Activated CD4-positive, CD25-positive, alpha-beta regulatory T cell treated with anti-CD3 and anti-CD28 coated beads, Interleukin-2, amount 50 U/mL, for 72 hours (primary cell): ENCODE measurements at regions not wholly inside any gene's neighbourhood (a gene's known extent, or its start where the extent isn't known, plus 50 kb on each side); places are given as distances from the start of the nearest gene placed in this dataset.

ENCODE experiments used
- DNase-seq: peaks from one replicate; pipeline ENCODE4 v3.0.0; 2021

DNA sequence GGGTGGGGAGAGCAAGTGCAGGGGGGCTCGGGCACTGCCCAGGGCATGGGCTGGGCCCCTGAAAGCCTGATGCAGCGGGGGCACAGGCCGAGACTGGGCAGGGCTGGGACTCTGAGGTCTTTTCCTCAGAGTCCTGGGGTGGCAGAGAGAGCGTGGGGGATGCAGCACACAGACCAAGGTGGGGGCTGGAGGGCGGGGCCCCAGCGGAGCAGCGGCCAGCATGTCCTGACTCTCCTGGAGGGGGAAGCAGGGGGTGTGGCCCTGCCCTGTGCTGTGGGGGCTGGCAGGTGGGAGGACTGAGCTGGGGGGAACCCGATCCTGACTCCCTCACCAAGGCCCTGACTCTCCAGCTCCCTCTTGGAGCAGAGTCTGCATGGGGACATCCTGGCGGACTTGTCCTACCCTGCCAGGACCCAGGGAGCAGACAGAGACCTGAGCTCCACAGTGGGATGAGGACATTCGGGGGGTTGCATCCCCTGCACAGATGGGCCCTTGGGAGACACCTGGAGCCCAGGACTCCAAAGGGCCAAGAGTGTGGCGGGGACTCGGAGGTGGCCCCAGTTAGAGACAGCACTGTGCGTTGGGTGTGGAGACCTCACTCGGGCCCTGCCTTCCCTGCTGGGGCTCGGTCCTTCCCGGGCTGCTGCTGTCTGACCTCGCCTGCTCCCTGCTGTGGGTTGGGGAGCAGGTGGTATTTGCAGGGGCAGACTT lies 326.1 kb downstream of the TMEM121 start:
- no peak for DNase-seq

DNA sequence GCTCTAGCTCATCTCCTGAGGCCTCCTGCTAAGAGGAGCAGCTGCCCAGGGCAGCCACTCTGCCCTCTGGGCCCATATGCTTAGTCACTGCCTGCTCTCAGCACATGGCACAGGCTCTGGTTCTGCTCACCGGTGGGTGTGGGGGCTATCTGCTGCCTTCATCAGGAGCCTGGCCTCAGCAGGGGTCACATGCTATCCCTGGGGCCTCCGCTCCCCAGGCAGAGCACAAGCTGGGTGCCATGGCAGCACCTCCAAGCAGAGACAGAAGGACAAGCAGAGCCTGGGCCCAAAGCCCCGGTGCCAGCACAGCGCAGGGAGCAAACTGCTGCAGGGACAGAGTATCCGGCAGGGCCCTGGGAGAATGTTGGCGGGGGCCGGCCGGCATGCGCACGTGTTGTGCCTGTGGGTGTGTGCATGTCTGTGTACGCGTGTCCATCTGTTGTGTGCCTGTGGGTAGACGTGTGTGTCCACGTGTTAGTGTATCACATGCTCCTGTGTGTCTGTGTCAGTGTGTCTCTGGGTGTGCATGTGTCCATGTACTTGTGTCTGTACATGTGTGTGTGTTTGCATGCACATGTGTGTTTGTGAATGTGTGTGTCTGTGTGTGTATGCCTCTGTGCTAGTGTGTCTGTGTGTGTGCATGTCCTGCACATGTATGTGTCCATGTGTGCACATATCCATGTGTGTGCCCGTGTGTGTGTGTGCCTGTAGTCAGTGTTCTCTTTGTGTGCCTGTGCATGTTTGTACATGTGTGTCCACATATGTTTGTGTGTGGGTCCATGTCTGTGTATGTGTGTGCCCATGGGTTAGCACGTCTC lies 326.9 kb downstream of the TMEM121 start:
- DNase-seq: no peak

DNA sequence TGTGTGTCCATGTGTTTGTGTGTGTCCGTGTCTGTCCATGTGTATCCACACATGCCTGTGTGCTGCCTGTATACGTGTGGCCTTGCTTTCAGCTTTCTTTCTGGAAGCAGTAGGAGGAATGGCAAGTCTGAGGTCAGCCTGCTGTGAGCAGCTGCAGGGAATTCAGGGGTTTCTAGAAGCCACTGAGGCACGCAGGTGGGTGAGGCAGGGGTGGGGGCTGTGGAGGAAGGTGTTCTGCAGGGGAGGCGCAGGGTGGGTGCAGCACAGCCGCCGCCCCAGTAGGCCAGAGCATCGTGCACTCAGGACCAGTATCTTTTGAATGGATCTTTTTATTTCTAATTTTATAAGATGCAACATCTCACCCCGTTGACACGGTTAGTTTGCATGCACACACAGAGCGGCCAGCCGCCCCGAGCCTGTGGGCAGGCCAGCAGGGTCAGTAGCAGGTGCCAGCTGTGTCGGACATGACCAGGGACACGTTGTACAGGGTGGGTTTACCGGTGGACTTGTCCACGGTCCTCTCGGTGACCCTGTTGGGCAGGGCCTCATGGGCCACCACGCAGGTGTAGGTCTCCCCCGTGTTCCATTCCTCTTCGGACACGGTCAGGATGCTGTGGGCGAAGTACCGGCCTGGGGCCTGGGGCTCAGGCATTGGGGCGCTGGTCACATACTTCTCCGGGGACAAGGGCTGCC lies 327.7 kb downstream of the TMEM121 start:
- no peak for DNase-seq

DNA sequence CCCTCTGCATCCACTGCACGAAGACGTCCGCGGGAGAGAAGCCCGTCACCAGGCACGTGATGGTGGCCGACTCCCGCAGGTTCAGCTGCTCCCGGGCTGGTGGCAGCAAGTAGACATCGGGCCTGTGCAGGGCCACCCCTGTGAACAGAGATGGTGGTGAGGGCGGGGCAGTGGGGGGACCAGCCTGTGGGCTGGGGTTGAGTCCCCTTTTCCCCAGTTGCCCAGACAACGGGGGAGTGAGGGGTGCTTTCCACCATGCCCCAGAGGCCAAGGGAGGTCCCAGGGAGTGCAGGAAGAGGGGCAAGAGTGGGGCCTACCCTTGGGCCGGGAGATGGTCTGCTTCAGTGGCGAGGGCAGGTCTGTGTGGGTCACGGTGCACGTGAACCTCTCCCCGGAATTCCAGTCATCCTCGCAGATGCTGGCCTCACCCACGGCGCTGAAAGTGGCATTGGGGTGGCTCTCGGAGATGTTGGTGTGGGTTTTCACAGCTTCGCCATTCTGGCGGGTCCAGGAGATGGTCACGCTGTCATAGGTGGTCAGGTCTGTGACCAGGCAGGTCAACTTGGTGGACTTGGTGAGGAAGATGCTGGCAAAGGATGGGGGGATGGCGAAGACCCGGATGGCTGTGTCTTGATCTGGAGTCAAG lies 328.3 kb downstream of the TMEM121 start:
- no peak for DNase-seq

DNA sequence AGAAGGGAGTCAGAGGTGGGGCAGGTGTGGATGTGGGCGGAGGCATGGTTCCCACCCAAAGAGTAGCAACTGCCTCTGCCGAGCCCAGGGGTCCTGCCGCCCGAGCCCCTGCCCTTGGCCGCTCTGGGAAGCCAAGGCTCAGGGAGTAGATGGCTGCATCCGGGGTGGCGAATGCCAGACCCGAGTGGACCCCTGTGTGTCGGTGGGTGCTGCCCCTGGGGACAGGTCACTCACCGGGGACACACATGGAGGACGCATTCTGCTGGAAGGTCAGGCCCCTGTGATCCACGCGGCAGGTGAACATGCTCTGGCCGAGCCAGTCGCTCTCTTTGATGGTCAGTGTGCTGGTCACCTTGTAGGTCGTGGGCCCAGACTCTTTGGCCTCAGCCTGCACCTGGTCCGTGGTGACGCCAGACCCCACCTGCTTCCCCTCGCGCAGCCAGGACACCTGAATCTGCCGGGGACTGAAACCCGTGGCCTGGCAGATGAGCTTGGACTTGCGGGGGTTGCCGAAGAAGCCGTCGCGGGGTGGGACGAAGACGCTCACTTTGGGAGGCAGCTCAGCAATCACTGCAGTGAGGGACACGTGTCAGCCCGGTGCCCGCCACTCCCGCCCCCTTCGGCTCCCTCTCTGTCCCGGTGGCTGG lies 329.0 kb downstream of the TMEM121 start:
- DNase-seq: no peak

DNA sequence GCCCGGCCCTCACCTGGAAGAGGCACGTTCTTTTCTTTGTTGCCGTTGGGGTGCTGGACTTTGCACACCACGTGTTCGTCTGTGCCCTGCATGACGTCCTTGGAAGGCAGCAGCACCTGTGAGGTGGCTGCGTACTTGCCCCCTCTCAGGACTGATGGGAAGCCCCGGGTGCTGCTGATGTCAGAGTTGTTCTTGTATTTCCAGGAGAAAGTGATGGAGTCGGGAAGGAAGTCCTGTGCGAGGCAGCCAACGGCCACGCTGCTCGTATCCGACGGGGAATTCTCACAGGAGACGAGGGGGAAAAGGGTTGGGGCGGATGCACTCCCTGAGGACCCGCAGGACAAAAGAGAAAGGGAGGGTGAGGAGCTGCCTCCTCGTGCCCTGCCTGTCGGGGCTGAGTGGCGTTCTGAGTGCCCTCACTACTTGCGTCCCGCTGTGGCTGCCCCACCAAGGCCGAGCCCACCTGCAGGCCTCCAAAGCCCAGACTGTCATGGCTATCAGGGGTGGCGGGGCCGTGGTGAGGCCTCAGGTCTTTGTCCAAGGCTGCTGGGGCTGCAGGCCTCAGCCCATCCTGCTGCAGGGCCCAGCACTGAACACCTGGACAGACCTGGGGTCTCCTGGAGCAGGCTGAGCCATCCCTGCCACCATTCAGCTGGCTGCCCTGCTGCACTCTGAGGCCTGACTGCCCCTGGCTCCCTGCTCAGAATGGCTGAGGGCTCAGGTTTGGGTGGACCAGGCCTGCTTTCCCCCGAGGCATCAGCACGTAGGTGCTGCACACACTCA lies 329.7 kb downstream of the TMEM121 start:
- DNase-seq: no peak

DNA sequence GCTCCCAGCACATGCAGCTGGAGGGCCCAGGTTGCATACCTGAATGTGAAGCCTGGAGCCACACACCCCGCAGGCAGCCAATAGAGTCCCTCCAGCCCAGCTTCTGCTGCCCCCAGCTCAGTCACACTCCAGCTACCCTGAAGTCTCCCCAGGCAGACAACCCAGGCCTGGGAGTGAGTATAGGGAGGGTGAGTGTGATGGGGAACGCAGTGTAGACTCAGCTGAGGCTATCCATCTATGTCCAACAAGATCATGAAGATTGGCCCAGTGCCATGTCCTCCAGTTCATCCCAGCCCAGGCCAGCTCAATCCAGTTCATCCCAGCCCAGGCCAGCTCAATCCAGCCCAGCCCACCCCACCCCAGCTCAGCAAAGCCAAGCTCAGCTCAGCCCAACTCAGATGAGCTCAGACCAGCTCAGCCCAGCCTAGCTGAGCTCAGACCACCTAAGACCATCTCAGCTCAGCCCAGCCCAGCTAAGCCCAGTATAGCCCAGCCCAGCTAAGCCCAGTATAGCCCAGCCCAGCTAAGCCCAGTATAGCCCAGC lies 330.4 kb downstream of the TMEM121 start:
- no peak for DNase-seq

DNA sequence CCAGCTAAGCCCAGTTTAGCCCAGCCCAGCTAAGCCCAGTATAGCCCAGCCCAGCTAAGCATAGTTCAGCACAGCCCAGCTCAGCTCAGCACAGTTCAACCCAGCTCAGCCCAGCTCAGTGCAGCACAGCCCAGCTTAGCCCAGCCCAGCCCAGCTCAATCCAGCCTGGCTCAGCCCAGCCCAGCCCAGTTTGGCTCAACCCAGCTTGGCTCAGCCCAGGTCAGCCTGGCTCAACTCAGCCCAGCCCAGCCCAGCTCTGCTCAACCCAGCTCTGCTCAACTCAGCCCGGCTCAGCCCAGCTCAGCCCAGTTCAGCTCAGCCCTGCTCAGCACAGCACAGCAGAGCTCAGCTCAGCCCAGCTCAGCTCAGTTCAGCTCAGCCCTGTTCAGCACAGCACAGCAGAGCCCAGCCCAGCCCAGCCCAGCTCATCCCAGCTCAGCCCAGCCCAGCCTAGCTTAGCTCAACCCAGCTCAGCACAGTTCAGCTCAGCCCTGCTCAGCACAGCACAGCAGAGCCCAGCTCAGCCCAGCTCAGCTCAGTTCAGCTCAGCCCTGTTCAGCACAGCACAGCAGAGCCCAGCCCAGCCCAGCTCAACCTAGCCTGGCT lies 330.9 kb downstream of the TMEM121 start:
- peak; percentile 32 for DNase-seq

DNA sequence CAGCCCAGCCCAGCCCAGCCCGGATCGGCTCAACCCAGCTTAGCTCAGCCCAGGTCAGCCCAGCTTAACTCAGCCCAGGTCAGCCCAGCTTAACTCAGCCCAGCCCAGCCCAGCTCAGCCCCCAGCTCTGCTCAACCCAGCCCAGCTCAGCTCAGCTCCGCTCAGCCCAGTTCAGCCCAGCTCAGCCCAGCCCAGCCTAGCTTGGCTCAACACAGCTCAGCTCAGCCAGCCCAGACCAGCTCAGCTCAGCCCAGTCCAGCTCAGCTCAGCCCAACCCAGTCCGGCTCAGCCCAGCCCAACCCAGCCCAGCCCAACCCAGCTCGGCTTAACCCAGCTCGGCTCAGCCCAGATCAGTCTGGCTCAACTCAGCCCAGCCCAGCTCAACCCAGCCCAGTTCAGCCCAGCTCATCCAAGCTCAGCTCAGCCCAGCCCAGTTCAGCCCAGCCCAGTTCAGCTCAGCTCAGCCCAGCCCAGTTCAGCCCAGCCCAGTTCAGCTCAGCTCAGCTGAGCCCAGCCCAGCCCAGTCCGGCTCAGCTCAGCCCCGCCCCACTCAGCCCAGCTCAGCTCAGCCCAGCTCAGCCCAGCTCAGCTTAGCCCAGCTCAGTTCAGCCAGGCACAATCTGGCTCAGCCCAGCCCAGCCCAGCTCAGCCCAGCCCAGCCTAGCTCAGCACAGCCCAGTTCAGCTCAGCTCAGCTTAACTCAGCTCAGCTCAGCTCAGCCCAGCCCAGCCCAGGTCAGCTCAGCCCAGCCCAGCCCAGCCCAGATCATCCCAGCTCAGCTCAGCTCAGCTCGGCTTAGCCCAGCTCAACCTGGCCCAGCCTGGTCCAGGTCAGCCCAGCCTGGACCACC lies 331.7 kb downstream of the TMEM121 start:
- peak; percentile 45 for DNase-seq

DNA sequence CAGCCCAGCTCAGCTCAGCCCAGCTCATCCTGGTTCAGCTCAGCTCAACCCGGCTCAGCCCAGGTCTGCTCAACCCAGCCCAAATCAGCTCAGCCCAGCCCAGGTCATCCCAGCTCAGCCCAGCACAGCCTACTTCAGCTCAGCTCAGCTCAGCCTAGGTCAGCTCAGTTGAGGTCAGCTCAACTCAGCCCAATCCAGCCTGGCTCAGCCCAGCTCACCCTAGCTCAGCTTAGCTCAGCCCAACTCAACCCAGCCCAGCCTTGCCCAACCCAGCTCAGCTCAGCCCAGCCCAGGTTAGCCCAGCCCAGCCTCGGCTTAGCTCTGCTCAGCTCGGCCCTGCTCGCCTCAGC lies 332.3 kb downstream of the TMEM121 start:
- peak; percentile 31 for DNase-seq

DNA sequence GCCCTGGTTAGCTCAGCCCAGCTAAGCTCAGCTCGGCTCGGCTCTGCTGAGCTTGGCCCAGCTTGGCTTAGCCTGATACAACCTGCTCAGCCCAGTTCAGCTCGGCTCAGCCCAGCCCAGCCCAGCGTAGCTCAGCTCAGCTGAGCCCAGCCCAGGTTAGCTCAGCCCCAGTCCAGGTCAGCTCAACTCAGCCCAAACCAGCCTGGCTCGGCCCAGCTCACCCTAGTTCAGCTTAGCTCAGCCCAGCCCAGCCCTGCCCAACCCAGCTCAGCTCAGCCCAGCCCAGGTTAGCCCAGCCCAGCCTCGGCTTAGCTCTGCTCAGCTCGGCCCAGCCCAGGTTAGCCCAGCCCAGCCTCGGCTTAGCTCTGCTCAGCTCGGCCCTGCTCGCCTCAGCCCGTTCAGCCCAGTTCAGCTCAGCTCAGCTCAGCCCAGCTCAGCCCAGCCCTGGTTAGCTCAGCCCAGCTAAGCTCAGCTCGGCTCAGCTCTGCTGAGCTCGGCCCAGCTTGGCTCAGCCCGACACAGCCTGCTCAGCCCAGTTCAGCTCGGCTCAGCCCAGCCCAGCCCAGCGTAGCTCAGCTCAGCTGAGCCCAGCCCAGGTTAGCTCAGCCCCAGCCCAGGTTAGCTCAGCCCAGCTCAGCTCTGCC lies 332.8 kb downstream of the TMEM121 start:
- peak; percentile 31 for DNase-seq

DNA sequence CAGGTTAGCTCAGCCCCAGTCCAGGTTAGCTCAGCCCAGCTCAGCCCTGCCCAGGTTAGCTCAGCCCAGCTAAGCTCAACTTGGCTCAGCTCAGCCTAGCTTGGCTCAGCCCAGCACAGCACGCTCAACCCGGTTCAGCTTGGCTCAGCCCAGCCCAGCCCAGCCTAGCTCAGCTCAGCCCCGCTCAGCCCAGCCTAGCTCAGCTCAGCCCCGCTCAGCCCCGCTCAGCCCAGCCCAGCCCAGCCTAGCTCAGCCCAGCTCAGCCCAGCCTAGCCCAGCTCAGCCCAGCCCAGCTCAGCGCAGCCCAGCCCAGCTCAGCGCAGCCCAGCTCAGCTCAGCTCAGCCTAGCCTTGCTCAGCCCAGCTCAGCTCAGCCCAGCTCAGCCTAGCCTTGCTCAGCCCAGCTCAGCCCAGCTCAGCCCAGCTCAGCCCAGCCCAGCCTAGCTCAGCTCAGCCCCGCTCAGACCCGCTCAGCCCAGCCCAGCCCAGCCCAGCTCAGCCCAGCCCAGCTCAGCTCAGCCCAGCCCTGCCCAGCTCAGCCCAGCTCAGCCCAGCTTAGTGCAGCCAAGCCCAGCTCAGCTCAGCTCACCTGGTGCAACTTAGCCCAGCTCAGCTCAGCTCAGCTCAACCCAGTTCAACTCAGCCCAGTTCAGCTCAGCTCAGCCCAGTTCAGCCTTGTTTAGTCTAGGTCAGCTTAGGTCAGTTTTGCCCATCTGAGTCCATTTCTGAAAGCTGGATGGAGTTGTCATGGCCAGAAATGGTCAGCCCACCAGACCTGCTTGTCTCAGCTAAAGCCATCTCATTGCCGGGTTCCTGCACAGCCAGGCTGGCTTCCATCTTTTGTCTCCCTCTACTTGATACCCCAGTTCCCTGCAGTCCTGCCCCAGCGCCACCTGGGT lies 333.6 kb downstream of the TMEM121 start:
- peak; percentile 46 for DNase-seq

DNA sequence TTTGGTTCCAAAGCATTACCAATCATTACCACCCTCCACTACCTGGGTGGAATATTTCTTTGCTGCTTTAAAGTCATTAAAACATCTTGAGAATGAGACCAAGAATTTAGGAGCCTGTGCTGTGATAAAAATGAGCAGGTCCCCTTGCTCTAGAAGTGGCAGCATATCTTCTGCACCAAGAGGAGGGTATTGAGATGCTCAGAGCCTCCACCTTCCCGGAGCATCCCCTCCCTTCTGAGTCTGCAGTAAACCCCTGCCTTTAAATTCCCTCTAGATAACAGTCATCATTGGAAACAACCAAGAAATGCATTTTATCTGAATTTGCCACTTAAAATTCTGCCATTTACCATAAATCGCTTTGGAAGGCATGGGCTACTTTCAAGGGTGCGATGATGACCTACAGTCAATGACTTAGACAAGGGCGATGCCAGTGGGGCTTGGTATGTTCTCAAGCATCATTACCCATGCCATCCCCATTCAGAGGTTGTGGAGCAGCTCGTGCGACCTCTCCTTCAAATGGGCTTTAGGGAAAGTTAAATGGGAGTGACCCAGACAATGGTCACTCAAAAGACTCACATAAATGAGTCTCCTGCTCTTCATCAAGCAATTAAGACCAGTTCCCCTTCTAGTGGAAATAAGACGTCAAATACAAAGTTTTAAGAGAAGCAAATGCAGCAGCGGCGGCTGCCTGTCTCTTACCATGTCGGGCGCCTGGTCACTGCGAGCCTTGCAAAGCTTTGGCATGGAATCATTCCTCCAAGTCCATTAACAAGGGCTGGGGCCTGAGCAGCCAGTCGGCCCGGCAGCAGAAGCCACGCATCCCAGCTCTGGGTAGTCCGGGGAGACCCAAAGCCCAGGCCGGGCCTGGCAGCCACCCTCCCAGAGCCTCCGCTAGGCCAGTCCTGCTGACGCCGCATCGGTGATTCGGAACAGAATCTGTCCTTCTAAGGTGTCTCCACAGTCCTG lies 334.5 kb downstream of the TMEM121 start:
- DNase-seq: peak; percentile 32

DNA sequence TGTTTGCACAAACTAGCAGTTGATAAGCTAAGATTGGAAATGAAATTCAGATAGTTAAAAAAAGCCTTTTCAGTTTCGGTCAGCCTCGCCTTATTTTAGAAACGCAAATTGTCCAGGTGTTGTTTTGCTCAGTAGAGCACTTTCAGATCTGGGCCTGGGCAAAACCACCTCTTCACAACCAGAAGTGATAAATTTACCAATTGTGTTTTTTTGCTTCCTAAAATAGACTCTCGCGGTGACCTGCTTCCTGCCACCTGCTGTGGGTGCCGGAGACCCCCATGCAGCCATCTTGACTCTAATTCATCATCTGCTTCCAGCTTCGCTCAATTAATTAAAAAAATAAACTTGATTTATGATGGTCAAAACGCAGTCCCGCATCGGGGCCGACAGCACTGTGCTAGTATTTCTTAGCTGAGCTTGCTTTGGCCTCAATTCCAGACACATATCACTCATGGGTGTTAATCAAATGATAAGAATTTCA lies 335.6 kb downstream of the TMEM121 start:
- DNase-seq: peak; percentile 31

DNA sequence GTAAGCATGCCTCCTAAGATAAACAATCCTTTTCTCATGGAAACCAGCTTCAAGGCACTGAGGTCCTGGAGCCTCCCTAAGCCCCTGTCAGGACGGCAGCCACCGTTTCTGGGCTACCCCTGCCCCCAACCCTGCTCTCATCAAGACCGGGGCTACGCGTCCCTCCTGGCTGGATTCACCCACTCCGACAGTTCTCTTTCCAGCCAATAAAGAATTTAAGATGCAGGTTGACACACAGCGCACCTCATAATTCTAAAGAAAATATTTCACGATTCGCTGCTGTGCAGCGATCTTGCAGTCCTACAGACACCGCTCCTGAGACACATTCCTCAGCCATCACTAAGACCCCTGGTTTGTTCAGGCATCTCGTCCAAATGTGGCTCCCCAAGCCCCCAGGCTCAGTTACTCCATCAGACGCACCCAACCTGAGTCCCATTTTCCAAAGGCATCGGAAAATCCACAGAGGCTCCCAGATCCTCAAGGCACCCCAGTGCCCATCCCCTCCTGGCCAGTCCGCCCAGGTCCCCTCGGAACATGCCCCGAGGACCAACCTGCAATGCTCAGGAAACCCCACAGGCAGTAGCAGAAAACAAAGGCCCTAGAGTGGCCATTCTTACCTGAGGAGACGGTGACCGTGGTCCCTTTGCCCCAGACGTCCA lies 336.3 kb downstream of the TMEM121 start:
- DNase-seq: peak; percentile 28

DNA sequence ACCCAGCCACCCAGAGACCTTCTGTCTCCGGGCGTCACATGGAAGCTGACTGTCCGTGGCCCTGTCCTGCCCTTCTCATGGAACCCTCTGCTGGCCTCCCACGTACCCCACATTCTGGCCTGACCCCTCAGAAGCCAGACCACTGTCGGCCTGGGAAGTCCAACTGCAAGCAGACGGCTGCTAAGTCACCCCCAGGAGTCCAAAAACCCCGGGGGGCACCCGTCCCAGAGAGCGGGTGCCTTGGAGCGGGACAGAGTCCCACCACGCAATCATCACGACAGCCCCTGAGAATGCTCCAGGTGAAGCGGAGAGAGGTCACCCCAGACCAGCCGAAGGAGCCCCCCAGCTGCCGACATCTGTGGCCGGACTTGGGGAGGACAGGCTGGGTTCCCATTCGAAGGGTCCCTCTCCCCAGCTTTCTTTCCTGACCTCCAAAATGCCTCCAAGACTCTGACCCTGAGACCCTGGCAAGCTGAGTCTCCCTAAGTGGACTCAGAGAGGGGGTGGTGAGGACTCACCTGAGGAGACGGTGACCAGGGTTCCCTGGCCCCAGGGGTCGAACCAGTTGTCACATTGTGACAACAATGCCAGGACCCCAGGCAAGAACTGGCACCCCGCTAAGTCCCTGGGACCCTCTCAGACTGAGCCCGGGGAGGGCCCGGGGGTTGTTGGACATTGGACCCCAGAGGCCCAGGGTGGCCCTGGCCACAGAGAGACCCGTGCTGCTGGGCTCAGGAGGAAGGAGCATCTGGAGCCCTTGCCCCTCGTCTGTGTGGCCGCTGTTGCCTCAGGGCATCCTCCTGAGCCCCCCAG lies 337.1 kb downstream of the TMEM121 start:
- peak; percentile 29 for DNase-seq
